Myocyte (in vitro differentiated cells): ENCODE measurements at regions not wholly inside any gene's neighbourhood (a gene's known extent, or its start where the extent isn't known, plus 50 kb on each side); places are given as distances from the start of the nearest gene placed in this dataset.

Experiments
- DNase-seq: peaks from one replicate; pipeline ENCODE4 v3.0.0-alpha.2; 2012; ENCODE audit warnings: low read depth

DNA sequence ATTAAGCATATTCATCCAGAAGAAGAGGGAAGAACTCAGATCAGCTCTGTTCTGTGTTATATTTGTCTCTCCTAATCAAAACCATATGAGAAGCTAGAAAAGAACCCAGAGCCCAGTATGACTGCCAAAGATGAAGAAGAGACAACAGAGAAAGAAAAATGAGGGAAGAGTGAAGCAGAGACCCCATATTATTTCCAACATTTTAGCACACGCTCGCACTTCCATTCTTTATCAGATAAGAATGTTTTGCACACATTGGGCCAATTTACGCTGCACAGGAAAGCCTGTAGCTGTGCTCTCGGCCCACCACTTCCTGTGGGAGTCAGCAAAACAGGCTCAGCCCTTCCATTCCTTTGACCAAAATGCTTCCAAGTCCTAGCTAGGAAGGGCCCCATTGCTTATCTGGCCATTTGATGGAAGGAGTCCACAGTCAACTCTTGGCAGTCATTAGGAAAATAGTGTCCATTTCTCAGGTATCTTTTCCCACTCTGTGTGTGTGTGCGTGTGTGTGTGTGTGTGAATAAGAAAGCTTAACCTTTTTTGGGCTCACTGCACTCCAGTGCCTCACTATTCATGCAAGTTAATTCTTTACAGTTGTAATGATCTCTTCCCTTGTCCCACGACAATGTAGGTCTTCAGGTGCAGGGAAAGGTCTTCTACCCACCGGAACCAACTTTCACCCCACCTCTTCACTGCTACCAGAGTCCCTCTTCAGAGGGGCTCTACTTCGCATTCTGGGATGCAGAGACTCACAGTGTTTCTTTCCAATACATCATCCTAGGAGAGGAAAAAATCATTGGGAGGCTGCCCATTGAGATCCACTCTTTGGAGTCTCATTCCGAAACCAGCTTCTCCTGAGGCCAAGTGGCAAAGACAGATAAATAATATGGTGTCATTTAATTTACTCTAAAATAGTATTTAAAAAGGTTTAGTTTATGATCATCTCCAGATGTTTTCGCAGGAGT lies 237.5 kb downstream of the COG6 start:
- no peak for DNase-seq

DNA sequence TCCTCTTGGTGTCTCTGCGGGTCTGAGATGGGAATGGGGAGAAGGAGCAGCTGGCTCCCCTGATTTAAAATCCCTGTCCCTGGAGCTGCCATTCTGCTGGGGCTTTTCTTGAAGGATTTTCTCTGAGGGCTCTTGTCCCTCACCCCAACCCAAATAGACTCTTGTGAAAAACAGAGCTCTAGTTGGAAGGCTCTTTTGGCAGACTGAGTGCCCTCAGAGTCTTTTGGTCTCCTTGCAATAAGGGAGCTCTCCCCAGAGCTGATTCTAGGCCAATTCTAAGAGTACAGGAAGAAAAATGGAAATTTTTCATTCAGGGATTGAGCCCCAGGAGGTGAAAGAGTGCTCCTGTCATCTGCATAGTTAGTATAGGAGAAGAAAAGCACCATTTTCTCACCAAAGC lies 238.3 kb downstream of the COG6 start:
- no peak for DNase-seq

DNA sequence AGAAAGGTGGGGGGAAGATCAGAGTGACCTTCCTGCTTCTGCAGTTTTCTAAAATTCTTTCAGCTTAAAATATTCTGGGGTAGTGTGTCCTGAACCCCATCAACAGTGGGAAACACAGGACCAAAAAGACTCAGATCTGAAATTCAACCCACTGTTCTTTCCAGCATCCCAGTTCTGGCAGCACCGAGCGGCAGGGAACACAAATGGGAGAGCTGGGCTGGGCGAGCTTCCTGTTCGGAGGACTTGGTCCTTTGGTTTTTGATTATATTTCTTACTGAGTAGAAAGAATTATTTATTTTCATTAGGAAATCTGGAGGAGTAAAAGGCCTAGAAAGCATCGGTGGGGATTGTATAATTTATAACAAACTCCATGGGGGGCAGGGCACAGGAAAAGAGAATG lies 239.1 kb downstream of the COG6 start:
- DNase-seq, result no peak

DNA sequence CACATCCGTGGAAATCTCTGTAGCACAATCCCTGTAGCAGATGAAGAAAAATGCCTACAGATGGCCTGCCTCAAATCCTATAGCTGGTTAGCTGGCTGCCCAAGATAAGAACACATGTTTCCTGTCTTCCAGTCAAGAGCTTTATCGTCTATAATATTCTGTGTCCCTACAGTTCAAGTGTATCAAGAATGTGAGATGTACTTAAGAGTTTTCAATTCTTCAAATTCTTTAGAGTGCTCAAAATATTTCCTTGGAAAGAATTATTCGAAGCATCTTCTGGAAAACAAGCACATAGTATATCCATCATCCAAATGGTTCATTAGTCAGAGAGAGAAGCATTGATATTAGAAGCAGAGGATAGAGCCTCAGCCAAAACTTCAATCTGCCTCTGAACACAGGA lies 239.8 kb downstream of the COG6 start:
- DNase-seq, result no peak

DNA sequence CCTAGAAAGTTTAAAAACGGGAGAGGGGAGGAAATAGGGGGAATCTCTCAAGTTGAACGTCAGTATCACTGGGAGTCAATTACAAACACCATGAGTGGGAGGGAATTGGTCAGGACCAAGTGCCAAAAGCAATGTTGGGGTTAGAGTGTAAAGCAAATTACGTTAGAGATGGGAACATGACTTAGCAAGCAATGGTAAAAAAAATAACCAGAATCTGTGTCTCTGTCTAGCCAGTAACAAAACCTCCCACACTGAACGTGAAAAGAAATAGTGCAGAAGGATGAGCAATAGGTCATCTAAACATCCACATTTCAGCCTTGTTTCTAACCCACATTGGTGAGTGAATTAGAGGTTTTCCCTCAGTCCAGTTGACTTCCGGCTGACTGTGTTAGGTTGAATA lies 242.2 kb downstream of the COG6 start:
- DNase-seq, result no peak

DNA sequence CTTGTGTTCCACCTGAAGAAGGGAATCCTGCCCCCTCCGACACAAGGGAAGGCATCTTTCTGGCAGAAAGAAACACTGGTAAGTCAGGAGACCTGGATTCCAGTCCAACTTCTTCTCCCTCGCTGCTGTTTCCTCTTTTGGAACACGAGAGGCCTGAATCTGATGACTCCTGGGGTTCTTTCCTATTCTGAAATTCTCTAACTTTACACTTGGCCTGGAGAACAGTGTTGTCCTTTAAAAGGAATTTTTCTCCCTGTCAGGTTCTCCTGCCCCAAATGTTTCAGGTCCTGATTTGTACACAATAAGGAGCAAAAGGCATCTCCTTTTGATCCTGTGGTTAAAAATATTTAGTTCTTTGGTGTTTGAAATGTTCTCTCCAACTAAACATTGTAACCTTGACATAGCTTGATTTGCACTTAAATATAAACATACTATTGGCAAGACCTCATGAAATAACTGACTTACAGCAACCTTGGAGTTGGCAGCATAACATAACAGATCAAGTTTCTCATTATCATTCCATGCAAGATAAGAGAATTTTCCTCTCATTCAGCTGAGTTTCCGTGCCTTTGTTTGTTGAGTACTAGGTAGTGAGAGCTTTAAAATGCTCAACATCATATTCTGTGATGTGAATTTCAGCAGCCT lies 244.8 kb downstream of the COG6 start:
- DNase-seq, result no peak

DNA sequence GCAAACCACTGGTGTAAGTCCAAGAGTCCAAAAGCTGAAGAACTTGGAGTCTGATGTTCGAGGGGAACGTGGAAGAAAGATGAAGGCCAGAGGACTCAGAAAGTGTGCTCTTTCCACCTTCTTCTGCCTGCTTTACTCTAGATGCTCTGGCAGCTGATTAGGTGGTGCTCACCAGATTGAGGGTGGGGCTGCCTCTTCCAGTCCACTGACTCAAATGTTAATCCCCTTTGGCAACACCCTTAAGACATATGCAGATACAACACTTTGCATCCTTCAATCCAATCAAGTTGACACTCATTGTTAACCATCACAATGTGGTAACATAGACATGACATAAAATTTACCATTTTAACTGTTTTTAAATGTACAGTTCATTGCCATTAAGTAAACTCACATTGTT lies 249.5 kb downstream of the COG6 start:
- DNase-seq, result no peak

DNA sequence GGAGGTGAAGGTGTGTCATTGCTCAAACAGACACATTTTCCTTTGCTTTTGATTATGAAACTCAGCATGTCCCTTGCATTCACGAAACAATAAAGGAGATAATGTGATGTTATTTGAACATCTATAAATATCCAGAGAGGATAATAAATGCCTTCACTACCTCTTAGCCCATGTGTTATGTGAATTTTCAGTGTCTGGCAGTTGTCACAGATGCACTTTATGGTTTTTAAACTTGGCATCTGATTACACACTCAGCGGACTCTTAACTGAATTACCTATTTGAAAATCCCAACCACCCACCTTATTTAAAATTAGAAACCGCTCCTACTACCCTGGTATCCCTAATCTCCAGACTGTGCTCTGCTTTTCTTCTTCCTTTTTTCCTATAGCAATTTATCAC lies 254.2 kb downstream of the COG6 start:
- DNase-seq, result no peak

DNA sequence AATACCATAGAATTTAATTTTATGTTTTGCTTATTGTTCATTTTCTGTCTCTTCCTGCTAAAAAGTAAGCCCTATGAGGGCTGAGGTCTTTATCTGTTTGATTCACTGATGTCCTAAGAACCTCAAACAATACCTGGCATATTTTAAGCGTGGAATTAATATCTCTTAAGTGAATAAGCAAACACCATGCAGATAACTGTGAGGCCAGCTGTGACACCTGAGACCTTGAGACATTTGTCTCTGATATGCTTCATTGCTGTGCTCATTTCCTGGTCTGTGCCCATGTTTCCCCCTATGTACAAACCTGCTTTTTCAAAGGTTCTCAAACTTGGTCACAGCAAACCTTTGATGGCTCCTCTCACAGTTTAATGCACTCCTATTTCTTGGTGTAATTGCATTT lies 254.6 kb downstream of the COG6 start:
- DNase-seq, result no peak

DNA sequence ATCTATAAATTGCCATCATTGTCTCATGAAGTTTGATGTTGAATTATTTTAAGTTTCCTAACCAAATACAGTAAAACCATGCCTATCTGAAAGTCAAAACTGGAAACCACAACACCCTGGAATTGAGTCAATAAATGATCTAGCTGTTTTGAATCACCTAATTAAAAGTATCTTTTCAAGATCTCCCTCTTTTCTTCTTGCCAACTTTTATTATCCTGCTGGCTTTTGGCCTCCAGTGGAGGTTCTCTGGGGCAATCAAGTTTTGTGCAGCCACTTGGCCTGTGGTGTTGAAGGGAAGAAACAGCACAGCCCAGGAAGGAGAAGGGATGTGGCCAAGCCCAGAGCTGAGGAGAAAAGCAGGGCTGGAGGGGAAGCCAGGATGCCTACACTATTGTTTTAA lies 255.4 kb downstream of the COG6 start:
- DNase-seq, result no peak

DNA sequence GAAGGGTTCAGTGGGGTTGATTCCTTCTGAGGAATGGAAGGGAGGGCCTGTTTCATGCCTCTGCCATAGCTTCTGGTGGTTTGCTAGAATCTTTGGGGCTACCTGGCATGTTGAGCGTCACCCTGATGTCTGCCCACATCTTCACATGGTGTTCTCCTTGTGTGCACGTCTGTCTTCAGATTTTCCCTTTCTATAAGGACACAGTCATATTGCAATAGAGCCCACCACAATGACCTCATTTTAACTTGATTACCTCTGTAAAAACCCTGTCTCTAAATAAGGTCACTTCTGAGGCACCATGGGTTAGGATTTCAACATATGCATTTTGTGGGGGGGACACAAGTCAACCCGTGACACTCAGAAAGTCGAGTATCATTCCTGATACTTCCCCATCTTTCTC lies 257.9 kb downstream of the COG6 start:
- no peak for DNase-seq

DNA sequence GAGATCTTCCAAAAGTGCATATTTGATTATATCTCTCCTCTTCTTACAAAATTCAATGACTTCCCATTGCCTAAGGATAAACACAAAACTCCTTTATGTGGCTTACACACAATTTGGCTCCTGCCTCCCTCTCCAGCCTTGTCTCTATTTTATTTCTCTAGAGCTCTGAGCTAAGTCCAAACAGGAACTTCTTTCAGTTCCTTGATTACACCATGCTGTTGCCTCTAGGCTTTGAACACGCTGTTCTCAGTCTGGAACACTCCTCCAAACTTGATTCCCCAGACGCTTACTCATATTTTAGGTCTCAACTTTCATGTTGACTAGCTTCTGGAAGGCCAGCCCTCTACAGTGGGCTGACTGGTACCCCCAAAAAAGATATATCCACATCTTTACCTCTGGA lies 258.5 kb downstream of the COG6 start:
- no peak for DNase-seq

DNA sequence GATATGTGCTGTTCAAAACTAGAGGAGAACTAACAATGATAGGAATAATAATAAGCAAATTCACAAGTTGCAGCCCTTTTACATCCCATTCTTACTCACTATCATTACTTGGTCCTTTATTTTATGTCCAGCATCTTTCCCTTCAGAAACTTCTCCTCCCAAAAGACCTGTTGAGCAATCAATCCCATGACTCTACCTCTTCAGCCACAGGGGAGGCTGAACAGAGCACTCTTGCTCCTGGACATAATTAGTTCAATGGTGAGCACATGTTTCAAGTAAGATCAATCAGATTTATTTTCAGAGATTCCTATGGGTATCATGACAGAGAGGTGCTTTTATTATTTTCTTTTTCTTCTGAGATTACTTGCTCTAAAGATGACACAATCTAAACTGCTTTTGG lies 260.0 kb downstream of the COG6 start:
- DNase-seq, result no peak

DNA sequence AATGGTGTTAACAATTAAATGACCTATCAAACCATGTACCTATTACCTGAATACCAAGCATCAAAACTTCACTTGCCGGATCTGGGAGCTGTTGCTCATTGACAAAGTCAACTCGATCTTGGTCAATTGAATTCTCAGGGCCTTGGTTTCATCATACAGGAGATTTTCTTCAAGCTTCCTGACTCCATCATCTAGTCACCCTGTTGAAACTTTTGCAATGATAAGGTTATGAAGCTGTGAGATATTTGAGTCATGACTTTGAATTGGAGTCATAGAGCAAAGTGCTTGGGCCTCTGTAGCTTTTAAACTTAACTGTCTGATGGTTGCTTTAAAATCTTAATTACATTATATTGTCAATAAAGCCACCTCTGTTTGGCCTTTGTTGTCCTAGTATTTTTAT lies 260.9 kb downstream of the COG6 start:
- no peak for DNase-seq

DNA sequence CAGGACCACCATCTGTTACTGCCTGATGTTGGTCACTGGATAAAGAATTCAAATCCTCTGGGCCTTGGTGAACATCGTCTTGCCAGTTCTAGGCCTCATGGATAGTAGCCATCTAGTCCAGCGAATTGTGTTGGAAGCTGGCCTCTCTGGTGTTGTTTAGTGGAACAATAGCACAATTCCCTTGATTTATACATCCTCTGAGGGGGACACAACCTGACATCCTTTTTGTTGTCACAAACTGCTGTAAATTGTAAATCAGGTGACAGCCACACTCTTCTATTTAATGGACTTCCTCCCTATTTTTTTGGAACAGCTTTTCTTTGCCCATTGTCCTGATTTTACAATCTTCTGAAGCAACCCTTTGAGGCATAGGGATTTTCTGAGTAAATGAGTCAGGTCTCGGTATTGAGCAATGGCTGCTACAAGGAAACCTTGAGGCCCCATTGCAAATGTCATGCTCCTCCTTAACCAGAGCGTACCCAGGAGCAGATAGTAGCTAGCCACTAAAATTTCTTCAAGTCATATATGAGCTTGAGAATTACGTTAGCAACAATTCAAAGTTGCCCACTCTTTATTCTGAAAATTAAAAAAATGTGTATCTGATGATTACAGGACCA lies 263.3 kb downstream of the COG6 start:
- DNase-seq, result no peak

DNA sequence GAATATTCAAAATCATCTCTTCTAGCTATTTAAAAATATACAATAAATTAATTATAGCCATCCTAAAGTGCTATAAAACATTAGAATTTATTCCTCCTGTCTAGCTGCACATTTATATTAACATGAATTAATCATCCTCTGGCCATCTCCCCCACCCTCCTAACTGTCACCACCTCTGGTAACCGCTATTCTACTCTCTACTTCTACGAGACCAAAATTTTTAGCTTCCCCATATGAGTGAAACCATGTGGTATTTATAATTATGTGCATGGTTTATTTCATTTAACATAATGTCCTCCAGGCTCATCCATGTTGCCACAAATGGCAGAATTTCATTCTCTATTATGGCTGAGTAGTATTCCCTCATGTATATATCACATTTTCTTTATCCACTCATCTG lies 265.2 kb downstream of the COG6 start:
- no peak for DNase-seq

DNA sequence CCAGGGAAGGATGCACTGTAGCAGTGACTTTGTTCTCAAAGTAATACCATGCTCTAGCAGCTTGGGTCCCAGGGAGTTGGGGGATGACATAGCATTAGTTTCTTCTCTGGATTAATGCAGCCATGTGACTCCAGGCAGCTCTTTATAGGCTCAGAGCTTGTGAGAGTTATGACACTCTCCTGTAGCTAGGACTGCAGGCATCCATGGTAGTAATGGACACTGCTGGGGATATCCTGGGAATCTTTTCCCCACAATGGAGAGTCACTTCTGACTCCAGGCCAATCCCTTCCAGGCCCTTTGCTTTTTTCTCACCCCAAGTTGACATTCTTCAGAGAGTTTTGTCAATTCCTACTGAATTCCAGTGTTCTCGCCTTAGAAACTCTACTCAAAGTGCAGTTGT lies 270.9 kb downstream of the COG6 start:
- DNase-seq, result no peak

DNA sequence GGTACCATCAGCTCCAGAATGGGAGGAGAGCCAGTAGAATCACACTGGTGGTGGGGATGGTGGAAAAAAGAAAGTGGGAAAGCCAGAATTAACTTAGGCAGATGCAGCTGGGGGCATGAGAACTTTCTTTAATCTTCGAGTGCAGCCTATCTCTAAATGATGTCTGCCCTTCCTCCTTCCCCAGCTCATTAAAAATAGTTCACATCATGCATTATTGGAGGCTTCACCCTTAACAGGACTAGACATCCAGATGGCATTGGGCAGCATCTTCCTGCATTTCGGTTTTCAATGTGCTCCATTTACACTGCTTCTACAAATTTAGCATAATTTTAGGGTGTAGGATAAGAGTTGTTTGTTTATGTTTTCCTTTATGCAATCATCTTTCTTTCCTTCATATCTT lies 272.8 kb downstream of the COG6 start:
- DNase-seq, result no peak

DNA sequence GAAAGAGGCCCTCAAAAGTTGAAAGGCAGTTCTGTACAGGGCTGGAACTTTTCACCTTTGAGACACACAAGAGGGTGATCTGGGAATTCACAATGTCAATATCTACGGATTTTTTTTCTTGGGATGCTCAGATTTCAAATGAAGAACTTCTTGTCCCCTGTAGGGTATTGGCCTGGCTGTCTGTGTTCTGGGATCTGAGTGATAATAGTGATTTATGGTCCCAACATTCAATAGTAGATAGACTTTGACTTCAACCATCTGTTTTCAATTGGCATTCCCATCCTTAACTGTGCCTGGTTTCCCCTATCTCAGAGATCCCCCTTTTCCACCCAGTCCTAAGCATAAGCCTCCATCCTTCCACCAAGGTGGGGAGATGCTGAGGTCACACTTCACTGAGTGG lies 274.1 kb downstream of the COG6 start:
- DNase-seq, result no peak

DNA sequence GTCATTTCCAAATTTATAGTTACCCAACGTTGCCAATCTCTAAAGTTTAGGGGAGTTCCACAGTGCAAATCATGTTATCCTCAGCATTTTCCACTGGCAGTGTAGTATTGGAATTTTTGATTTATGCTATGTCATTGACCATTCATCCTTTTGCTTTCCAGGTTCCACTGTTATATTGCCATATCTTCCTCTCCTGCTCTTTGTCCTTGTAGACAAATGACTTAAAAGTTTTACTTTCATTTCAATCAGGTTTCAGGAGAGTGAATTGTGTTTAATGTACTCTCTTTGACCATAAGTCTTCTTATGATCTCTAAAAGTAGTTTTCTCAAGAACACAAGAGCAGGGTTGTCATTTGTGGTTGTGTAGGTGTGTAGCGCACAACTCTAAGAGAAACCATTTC lies 274.6 kb downstream of the COG6 start:
- no peak for DNase-seq

DNA sequence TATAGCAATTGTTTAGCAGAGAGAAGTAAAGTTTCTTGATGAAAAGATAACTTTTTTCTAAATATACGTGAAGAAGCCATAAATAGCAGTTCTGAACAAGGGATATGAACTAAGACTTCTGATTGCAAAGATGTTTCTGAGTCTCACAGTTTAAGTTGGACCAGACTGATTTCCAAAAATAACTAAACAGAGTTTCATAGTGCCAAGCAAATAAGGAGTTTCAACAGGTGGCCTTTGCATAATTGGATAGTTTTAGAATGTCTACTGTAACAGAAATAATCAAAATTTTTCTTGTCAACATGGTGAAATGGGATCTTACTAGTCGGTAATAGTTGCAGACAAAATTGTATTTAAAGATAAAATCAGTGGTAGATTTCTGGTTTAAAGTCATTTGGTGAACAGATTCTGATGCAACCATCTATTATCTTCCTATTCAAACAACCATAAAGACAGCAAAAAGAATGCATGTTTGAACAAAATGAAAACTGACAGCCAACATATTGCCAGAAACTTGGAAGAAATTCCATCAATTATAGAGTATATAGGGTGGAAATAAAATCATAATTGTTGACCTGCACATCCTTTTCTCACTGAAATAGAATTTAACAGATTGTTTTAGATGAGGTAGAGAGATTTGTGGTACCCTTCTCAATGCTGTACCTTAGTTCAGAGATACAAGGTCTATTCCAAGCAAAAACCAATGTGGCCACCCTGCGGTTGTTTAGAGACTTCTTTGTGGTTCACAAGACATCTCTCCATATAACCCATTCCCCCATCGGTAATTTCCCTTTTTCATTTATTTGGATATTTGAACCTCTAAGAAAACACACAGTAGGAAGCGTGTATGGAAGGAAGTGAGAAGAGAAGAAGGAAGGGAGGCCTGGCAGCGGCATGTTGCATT lies 275.3 kb downstream of the COG6 start:
- DNase-seq, result no peak
